Endothelial cell of umbilical vein (primary cell): ENCODE measurements at regions not wholly inside any gene's neighbourhood (a gene's known extent, or its start where the extent isn't known, plus 50 kb on each side); places are given as distances from the start of the nearest gene placed in this dataset.

Experiments used
- CTCF ChIP-seq, 2 donors: IDR thresholded peaks; 1 replicate in 1 of 2; 2 replicates in 1 of 2; pipeline ENCODE4 v1.5.1; 2011; ENCODE audit warnings: low read length in 2 of 2, mild to moderate bottlenecking in 2 of 2, moderate library complexity in 2 of 2, control low read depth in 1 of 2, inconsistent platforms in 1 of 2, low read depth in 1 of 2; ENCODE audit not compliant: insufficient read depth in 1 of 2; ENCODE audit errors: extremely low read depth in 1 of 2
- EZH2 ChIP-seq: IDR thresholded peaks from 2 replicates; pipeline ENCODE4 v1.6.1; 2012; ENCODE audit warnings: borderline replicate concordance, low read depth, mild to moderate bottlenecking, moderate library complexity, low read length, inconsistent platforms; ENCODE audit not compliant: severe bottlenecking
- FOS ChIP-seq: IDR thresholded peaks from 2 replicates; pipeline ENCODE4 v1.6.1; 2011; ENCODE audit warnings: mild to moderate bottlenecking, low read length, moderate library complexity, borderline replicate concordance; ENCODE audit not compliant: insufficient read depth
- GATA2 ChIP-seq: IDR thresholded peaks from 2 replicates; pipeline ENCODE4 v1.7.0; 2011; ENCODE audit warnings: low read depth, mild to moderate bottlenecking, moderate library complexity, mixed read lengths, low read length; ENCODE audit not compliant: insufficient read length, insufficient read depth
- JUN ChIP-seq: IDR thresholded peaks from 2 replicates; pipeline ENCODE4 v1.6.1; 2011; ENCODE audit warnings: borderline replicate concordance, low read depth; ENCODE audit not compliant: insufficient read length, insufficient read depth
- MAX ChIP-seq: IDR thresholded peaks from 2 replicates; pipeline ENCODE4 v1.6.1; 2011; ENCODE audit not compliant: insufficient read depth, insufficient read length
- MYC ChIP-seq: IDR thresholded peaks from one replicate; pipeline ENCODE4 v1.6.1; 2011; ENCODE audit warnings: mild to moderate bottlenecking, low read depth, low read length
- POLR2A ChIP-seq: IDR thresholded peaks from 2 replicates; pipeline ENCODE4 v1.6.1; 2012; ENCODE audit warnings: low read depth, mild to moderate bottlenecking, control low read depth, low read length
- POLR2AphosphoS5 ChIP-seq: IDR thresholded peaks from 2 replicates; pipeline ENCODE4 v1.6.1; 2012; ENCODE audit warnings: low read depth, mild to moderate bottlenecking, control low read depth, low read length, moderate library complexity; ENCODE audit not compliant: insufficient read depth

- no peak for TF ChIP-seq JUN
- TF ChIP-seq MAX: no peak
- TF ChIP-seq CTCF (IDR thresholded peaks at IDR 0.05; ENCODE audit: extremely low read depth in 1 of 2, insufficient read depth in 1 of 2, low read depth in 1 of 2, low read length in 2 of 2): no peak
- TF ChIP-seq POLR2AphosphoS5: no peak
- TF ChIP-seq POLR2A: no peak
- no peak for TF ChIP-seq EZH2
- no peak for TF ChIP-seq MYC
- no peak for TF ChIP-seq FOS
- no peak for TF ChIP-seq GATA2
Observed at GRCh38 chr2:41967476-41968181, 80.2 kb upstream of the PKDCC start.
